22Rv1 (cell line): ENCODE measurements at regions not wholly inside any gene's neighbourhood (a gene's known extent, or its start where the extent isn't known, plus 50 kb on each side); places are given as distances from the start of the nearest gene placed in this dataset.
"Not testable (repeated sequence)": the region's sequence is repeated elsewhere in the genome, so short reads cannot be mapped to it uniquely, and the experiment has no call there.

Experiments
- H3K27ac ChIP-seq: fragments of 450-650 bp; 2 replicates; pipeline ENCODE4 v1.5.1; 2017
- ZFX ChIP-seq: fragments of 450-650 bp; IDR thresholded peaks from 2 replicates; pipeline ENCODE4 v1.6.1; 2017; ENCODE audit warnings: antibody characterized with exemption, borderline replicate concordance
- TF ChIP-seq, protein P1 (sequence below): fragments of 450-650 bp; IDR thresholded peaks from 2 replicates; pipeline ENCODE4 v1.5.1; 2017; ENCODE audit warnings: mild to moderate bottlenecking

DNA sequence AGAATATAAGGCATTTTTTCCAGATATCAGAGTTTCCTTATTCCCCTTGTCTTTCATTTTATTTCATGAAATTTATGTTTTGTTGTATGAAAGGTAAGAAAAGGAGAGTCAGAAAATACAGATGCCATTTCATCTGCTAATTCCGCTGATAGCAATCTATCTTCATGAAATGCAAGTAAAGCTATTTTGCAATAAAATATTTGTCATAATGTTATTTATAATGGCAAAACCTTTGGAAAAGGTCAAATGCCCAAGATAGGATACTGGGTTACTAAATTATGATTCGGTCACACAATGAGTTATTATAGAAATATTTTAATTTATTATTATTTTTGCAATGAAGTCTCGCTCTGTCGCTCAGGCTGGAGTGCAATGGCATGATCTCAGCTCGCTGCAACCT is 124.2 kb downstream of the SPP2 start:
- no peak for TF ChIP-seq ZFX
- TF ChIP-seq, protein P1, sequence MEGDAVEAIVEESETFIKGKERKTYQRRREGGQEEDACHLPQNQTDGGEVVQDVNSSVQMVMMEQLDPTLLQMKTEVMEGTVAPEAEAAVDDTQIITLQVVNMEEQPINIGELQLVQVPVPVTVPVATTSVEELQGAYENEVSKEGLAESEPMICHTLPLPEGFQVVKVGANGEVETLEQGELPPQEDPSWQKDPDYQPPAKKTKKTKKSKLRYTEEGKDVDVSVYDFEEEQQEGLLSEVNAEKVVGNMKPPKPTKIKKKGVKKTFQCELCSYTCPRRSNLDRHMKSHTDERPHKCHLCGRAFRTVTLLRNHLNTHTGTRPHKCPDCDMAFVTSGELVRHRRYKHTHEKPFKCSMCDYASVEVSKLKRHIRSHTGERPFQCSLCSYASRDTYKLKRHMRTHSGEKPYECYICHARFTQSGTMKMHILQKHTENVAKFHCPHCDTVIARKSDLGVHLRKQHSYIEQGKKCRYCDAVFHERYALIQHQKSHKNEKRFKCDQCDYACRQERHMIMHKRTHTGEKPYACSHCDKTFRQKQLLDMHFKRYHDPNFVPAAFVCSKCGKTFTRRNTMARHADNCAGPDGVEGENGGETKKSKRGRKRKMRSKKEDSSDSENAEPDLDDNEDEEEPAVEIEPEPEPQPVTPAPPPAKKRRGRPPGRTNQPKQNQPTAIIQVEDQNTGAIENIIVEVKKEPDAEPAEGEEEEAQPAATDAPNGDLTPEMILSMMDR, result no peak
- H3K27ac ChIP-seq, result no peak overlapping the region

DNA sequence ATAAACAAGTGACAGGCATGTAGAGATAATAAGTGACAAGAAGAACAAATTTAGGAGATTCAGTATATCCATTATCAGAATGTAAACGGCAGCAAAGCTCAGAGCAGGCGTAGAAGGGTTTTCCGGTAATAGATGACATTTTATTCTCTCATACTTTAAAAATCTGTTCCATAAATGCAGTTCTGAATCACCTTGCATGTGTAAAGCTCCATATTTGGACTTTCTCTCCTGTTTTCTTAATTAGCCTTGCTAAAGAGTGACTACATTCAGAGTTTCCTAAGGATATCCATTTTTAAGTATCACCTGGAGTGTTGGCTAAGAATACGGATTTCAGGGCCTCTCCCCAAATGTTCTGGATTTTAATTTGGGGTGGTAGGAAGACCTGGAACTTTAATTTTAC is 122.0 kb downstream of the SPP2 start:
- TF ChIP-seq ZFX, result no peak
- TF ChIP-seq, protein P1, result no peak
- H3K27ac ChIP-seq, result no peak overlapping the region

DNA sequence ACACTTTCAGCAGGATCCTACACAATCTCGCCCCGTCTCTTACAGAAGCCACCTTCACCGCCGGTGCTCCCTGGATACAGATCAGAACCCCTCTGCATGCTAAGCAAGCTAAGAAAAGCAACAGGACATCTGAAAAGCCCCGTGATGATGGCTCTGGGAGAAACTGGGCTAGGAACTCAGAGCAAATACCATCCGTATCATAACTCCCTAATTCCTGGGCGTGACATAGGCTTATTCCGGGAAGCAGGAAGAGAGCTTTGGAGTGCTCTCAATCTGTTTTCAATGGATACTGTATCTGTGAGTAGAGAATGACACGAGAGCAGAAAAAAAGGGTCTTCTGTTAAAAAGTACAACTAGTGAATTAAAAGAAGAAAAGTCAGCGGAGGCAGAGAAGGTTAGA is 121.6 kb downstream of the SPP2 start:
- TF ChIP-seq, protein P1, result no peak
- no peak for TF ChIP-seq ZFX
- H3K27ac ChIP-seq, result no peak overlapping the region

DNA sequence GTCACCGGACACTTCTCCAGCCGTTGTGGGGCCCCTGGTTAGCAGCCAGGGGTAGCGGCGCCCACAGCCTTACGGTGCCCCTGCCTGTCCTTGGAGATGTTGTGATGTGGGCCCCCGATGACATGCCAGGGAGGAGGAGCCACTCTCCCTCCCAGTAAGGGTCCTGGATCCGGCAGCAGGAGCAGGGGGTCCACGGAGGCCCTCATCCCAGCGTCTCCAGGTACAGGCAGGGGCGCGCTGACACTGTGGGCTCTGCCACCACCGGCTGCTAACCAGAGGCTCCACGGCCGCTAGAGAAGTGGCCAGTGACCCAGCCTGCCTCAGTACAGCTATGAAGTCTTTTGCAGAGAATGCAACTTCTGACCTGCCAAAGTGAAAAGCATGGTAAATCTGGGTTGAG is 121.2 kb downstream of the SPP2 start:
- TF ChIP-seq, protein P1, result no peak
- no peak for TF ChIP-seq ZFX
- H3K27ac ChIP-seq, result no peak overlapping the region

DNA sequence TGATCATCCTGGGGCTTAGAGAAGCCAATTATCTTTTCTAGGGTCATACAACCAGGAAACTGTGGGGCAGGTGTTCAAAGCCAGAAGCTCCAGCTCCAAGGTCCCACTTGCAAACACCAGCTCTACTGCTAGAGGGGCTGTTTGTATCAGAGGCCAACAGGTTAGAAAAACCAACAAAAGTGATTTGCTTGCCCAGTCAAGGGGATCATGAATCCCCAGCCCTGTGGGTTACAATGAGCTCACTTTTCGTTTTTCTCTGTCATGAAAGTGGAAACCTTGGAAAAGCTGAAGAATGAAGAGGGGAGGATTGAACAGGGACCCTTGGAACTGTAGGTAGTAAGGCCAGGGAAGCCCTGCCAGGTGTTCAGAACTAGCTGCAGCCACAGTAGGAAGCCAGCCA is 119.2 kb downstream of the SPP2 start:
- TF ChIP-seq, protein P1, result no peak
- TF ChIP-seq ZFX, result no peak
- no peak overlapping the region for H3K27ac ChIP-seq

DNA sequence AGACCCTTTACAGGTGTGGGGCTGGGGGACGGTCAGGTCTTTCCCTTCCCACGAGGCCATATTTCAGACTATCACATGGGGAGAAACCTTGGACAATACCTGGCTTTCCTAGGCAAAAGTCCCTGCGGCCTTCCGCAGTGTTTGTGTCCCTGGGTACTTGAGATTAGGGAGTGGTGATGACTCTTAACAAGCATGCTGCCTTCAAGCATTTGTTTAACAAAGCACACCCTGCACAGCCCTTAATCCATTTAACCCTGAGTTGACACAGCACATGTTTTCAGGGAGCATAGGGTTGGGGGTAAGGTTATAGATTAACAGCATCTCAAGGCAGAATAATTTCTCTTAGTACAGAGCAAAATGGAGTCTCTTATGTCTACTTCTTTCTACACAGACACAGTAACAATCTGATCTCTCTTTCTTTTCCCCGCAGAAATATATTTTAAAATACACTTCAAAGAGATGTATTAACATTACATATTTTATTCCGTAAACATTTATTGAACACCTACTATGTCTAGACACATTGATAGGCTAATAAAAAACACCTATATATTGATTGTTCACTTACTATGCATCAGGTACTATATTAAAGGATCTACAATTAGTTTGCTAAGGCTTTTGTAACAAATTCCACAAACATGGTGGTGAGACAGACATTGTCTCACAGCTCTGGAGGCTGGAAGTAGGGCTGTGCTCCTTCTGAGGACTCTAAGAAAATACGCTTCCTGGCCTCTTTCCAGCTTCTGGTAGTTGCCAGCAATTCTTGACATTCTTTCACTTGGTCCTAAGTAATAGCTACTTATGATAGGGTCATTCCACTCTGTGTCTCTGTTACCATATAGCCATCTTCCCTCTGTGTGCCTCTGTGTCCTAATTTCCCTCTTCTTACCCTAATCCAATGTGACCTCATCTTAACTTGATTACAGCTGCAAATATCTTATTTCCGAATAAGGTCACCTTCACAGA is 118.4 kb downstream of the SPP2 start:
- not testable (repeated sequence) for H3K27ac ChIP-seq

DNA sequence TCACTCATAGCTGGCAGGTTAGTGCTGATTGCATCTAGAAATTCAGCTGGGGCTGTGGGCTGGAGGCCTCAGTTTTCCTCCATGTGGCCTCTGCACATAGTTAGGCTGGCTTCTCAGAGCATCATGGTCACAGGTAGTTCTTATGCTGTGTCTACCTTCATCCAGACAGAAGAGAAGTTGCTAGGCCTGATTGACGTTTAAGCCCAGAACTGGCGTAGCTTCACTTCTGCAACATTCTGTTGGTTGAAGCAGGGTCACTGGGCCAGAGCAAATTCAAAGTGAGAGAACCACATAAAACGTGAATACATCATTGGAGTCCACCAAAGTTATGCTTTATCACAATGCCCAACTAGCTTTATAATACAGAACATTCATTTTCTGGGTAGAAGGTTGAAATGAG is 116.0 kb downstream of the SPP2 start:
- H3K27ac ChIP-seq, result no peak overlapping the region
- TF ChIP-seq, protein P1, result no peak
- TF ChIP-seq ZFX, result no peak

DNA sequence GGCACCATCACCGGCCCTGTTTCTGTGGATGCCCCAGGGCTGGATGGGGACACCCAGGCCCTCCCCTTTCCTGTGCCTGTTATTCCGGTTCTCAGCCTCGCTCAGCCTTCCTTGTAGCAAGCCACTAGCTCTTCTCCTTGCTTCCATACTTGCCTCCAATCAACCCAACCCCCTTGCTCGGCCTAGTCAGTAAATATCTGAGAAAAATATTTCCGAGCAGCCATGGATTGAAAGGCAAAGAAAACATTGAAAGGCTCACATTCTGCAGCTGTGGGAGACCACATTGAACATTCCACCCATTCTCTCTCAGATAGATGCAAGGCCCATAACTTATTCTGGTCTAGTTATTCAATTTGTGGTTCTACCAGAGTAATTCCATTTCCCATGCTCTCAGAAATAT is 114.9 kb downstream of the SPP2 start:
- no peak overlapping the region for H3K27ac ChIP-seq
- TF ChIP-seq, protein P1, result no peak
- TF ChIP-seq ZFX, result no peak
